Fibroblast of the aortic adventitia (primary cell): ENCODE measurements at regions not wholly inside any gene's neighbourhood (a gene's known extent, or its start where the extent isn't known, plus 50 kb on each side); places are given as distances from the start of the nearest gene placed in this dataset.

Experiments used
- DNase-seq: peaks from one replicate; pipeline ENCODE4 v3.0.0-alpha.2; 2010; ENCODE audit warnings: low read depth
- H3K4me3 ChIP-seq: 2 replicates; pipeline ENCODE4 v1.5.1; 2011; ENCODE audit warnings: low read depth, mild to moderate bottlenecking, control low read depth, low read length, moderate library complexity
- TF ChIP-seq, protein P1 (sequence below): IDR thresholded peaks from 2 replicates; pipeline ENCODE4 v1.5.1; 2011; ENCODE audit warnings: mild to moderate bottlenecking, low read length, control low read depth, inconsistent platforms; ENCODE audit not compliant: insufficient read depth

DNA sequence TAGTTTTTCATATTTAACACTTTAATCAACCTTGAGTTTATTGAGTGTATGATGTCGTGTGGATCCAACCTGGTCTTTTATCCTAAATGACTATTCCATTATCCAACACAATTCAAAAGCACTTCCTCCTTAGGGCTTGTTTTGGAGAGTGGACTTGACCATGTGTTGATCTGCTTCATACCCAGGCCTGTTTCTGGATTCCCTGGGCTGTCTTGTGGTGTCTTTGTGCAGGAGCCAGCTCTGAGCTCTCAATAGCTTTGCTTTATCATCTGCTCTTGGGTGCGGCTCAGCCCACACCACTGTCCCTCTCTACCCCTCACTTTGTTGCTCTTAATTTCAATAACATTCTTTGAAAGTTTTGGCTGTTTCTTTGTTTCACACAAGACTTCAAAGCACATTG, 70.9 kb upstream of the CHST15 start:
- H3K4me3 ChIP-seq: no peak overlapping the region
- TF ChIP-seq, protein P1, sequence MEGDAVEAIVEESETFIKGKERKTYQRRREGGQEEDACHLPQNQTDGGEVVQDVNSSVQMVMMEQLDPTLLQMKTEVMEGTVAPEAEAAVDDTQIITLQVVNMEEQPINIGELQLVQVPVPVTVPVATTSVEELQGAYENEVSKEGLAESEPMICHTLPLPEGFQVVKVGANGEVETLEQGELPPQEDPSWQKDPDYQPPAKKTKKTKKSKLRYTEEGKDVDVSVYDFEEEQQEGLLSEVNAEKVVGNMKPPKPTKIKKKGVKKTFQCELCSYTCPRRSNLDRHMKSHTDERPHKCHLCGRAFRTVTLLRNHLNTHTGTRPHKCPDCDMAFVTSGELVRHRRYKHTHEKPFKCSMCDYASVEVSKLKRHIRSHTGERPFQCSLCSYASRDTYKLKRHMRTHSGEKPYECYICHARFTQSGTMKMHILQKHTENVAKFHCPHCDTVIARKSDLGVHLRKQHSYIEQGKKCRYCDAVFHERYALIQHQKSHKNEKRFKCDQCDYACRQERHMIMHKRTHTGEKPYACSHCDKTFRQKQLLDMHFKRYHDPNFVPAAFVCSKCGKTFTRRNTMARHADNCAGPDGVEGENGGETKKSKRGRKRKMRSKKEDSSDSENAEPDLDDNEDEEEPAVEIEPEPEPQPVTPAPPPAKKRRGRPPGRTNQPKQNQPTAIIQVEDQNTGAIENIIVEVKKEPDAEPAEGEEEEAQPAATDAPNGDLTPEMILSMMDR: no peak
- no peak for DNase-seq

DNA sequence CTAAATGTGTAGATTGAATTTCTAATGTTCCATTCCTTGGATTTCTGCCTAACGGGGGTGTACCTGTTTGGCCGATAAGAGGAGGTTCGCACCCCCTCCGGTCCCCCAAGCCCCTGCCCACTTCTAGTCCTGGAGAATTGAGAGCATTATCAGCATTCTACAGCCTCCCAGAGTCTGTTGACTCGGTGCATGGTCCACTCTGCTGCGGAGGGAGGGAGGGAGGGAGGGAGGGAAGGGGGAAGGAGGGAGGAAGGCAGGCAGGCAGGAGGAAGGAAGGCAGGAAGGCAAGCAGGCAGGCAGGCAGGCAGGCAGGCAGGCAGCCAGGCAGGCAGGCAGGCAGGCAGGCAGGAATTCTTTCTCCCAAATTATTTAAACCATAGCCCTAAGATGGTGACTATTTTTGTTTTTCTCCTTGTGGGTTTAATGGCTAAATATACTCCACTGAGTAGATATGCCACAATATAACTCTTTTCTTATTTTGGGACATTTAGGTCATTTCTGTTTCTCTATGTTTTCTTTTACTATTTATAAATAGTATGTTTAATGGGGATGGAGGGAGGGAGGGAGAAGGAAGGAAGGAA, 69.5 kb upstream of the CHST15 start:
- no peak for DNase-seq
- H3K4me3 ChIP-seq: no peak overlapping the region
- TF ChIP-seq, protein P1: no peak

DNA sequence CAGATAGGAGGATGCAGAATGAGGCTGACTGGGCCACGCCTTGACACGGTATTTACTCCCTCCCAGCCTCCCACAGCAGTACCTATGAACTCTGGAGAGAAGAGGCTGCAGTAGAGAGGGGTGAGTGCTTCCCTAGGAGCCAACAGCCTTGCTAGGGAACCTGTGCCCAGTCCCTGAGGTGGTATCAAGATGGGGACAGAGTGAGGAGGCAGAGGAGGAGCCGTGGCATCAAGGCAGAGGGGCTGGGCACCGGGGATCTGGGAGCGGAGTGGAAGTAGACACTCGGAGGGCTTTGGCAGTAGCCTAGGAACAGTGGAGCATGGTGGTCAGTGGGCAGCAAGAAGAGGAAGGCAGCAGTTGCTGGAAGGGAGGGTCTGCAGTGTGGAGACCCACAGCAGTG, 68.7 kb upstream of the CHST15 start:
- no peak overlapping the region for H3K4me3 ChIP-seq
- DNase-seq: no peak
- TF ChIP-seq, protein P1: no peak

DNA sequence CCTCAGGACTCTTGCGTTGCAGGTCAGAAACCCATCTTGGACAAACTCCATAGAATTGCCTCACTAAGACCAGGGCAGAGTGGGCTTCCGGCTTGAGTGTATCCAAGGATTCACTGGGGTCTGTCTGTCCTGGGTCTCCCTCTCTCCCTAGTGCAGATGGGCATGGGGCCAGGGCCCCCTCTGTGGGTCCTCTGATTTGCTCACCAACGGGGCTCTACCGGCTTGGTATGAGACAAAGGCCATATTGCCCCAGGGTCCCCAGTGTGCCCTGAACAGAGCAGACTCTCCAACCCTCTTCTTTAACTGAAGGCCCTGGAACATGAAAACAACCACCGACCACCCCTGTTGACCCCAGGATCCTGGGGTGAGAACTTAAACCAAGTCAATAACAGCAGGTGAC, 68.2 kb upstream of the CHST15 start:
- DNase-seq: no peak
- no peak overlapping the region for H3K4me3 ChIP-seq
- TF ChIP-seq, protein P1: no peak

DNA sequence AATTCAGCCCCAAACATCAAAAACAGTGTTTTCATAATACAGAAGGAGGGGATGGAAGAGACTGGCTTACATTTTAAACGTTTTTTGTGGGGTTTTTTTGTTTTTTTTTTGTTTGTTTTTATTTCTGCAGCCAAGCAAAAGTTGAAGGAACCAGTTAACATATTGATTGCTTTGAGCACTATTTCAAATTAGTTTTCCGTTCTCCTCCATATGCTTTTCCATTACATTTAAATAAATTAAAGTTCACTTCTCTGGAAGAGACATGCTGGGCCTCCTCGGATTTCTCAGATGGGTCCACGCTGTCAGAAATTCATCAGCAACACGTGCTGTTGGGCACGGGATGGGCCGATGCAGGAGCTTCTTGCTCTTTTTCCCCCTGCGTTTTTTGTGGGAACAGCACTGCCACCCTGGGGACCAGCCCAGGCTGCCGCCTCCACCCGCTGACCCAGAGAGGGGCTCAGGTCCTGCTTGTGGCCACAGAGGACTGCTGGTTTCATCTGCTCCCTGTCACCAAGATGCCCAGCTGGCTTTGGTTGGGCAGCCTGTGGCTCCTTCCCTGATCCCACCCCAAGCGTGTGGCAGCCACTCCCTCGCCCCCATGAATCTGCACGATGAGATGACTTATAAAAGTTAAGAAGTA, 67.7 kb upstream of the CHST15 start:
- no peak for DNase-seq
- no peak overlapping the region for H3K4me3 ChIP-seq
- TF ChIP-seq, protein P1: no peak

DNA sequence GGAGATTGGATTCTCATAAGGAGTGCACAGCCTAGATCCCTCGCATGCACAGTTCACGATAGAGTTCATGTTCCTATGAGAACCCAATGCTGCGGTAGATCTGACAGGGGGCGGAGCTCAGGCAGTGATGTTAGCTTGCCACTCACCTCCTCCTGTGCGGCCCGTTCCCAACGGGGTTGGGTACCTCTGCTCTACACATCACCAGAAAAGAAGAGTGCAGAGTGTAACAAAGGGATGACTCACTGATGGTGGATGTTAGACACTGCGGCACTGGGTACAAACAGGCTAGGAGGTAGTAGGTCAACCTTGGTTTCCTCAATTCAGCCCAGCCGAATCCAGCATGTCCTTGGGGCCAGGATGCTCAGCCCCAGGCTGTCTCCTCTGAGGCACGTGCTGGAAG, 66.8 kb upstream of the CHST15 start:
- TF ChIP-seq, protein P1: no peak
- DNase-seq: no peak
- no peak overlapping the region for H3K4me3 ChIP-seq

DNA sequence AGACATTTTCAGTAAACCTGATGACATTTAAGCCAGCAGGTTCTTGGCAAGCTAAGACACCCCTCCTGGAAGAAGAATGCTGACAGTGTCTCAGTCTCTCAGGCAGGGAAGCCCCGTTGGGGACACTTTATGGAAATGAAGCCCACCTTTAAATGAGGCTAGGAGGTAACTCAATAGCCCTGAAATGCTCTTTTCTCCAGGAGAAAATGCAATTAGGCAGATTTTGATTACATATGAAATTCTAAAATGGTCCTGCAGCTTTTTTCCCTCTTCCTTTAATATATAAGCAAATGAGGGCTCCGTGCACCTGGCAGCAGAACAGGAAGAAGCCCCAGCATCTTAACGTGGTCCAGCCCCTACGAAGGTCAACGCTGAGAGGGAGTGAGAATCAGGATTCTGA, 65.8 kb upstream of the CHST15 start:
- no peak overlapping the region for H3K4me3 ChIP-seq
- no peak for DNase-seq
- TF ChIP-seq, protein P1: no peak
